Calu3 (cell line): ENCODE measurements at regions not wholly inside any gene's neighbourhood (a gene's known extent, or its start where the extent isn't known, plus 50 kb on each side); places are given as distances from the start of the nearest gene placed in this dataset.

ENCODE experiments used
- BruUV-seq: library from RNA; stranded (reverse); fragments of 400-500 nt; replicated peaks from 2 replicates; lab custom pipeline; 2021; lab: Mats Ljungman, UMichigan
- CTCF ChIA-PET: fragments of 300-600 bp; sonication (Branson Sonifier 250); formaldehyde crosslinking; loops from one replicate; lab custom pipeline; 2022; ENCODE audit warnings: antibody characterized with exemption; lab: Charles Lee
- DNase-seq: peaks from one replicate; pipeline ENCODE4 v3.0.0; 2022
- H3K27ac Mint-ChIP-seq: one replicate; pipeline ENCODE4 v1.8.0; 2022; ENCODE audit warnings: mixed read lengths; ENCODE audit not compliant: unreplicated experiment
- H3K27me3 Mint-ChIP-seq: one replicate; pipeline ENCODE4 v1.8.0; 2022; ENCODE audit warnings: mixed read lengths; ENCODE audit not compliant: unreplicated experiment
- H3K36me3 Mint-ChIP-seq: one replicate; pipeline ENCODE4 v1.8.0; 2022; ENCODE audit warnings: mild to moderate bottlenecking, moderate library complexity, mixed read lengths; ENCODE audit not compliant: insufficient read depth, unreplicated experiment
- H3K4me1 Mint-ChIP-seq: one replicate; pipeline ENCODE4 v1.8.0; 2022; ENCODE audit warnings: mild to moderate bottlenecking, low read depth, mixed read lengths; ENCODE audit not compliant: unreplicated experiment
- H3K4me3 Mint-ChIP-seq: one replicate; pipeline ENCODE4 v1.8.0; 2022; ENCODE audit warnings: mild to moderate bottlenecking, low read depth, moderate library complexity, mixed read lengths; ENCODE audit not compliant: unreplicated experiment
- H3K9me3 Mint-ChIP-seq: one replicate; pipeline ENCODE4 v1.8.0; 2022; ENCODE audit warnings: low read depth, mixed read lengths; ENCODE audit not compliant: unreplicated experiment
- intact Hi-C: fragments of 100-400 bp; cut with micrococcal nuclease; formaldehyde crosslinking; loops from one replicate; pipeline ENCODE4 v1.10.0; 2022; ENCODE audit not compliant: unreplicated experiment
- TF ChIP-seq, protein P1 (sequence below): fragments of 200-600 bp; IDR thresholded peaks from one replicate; pipeline ENCODE4 v1.8.0; 2022; ENCODE audit warnings: antibody characterized with exemption; ENCODE audit not compliant: unreplicated experiment

DNA sequence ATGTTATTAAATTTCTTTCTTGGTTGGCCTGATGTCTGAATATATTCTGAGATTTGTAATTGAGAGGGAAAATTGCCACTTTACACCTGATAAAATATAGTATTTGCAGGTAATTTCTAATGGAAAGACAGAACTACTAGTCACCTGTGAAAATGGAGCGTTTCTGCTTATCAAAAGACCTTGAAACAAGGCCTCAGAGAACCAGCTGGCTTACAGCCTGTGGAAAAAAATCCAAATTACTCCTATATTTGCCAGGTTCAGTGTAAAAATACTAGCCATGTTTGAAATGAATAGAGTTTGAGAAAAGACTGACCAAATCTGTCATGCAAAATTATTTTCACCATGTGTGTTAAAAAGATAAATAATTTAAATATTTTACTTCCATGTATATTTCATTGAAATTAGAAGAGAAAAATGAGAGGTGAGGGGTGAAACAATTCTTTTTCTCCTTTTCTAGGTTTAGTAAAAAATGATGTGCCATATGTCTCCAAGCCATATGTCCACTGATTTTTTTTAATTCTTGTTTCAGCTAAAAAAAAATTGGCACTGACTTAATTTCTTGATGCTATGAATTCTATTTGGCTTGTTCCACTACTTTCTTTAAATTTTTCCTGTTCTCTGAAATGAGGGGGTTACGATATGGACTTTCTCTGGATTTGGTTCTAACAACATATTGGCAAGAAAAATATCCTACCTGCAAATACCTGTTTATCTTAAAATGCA lies 464.9 kb downstream of the GRXCR1 start:
- BruUV-seq: no TSS peak
- H3K4me3 Mint-ChIP-seq: no peak overlapping the region
- H3K9me3 Mint-ChIP-seq: no peaks in the 10 kb centered on the region
- no peaks in the 10 kb centered on the region for H3K4me1 Mint-ChIP-seq
- H3K27ac Mint-ChIP-seq: no peak overlapping the region
- TF ChIP-seq, protein P1, sequence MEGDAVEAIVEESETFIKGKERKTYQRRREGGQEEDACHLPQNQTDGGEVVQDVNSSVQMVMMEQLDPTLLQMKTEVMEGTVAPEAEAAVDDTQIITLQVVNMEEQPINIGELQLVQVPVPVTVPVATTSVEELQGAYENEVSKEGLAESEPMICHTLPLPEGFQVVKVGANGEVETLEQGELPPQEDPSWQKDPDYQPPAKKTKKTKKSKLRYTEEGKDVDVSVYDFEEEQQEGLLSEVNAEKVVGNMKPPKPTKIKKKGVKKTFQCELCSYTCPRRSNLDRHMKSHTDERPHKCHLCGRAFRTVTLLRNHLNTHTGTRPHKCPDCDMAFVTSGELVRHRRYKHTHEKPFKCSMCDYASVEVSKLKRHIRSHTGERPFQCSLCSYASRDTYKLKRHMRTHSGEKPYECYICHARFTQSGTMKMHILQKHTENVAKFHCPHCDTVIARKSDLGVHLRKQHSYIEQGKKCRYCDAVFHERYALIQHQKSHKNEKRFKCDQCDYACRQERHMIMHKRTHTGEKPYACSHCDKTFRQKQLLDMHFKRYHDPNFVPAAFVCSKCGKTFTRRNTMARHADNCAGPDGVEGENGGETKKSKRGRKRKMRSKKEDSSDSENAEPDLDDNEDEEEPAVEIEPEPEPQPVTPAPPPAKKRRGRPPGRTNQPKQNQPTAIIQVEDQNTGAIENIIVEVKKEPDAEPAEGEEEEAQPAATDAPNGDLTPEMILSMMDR: no peak
- intact Hi-C loops: no loop called here
- DNase-seq: no peak
- no peaks in the 10 kb centered on the region for H3K27me3 Mint-ChIP-seq
- no peaks in the 10 kb centered on the region for H3K36me3 Mint-ChIP-seq
- CTCF ChIA-PET: no interaction called here

DNA sequence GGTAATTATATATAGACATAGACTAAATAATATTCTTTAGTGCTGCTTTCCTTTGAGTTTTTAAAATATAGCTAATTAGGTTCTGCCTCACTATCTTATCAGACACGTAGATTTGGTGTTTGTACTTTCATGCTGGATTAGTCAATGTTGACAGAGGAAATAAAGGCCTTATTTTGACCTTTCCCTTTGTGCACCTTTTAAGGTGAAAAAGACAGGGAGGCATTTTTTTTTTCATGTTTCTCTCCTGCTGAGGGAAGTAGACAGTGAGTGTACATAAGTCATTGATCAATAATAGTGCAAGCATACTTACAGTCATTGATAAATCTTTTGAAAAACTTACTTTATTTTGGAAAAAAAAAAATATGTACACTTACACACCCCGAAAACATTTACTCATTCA lies 467.8 kb downstream of the GRXCR1 start:
- Mint-ChIP-seq H3K4me1 (no peaks in the 10 kb centered on the region), H3K36me3 (no peaks in the 10 kb centered on the region), H3K4me3 (no peak overlapping the region), H3K27me3 (no peaks in the 10 kb centered on the region), H3K27ac (no peak overlapping the region), H3K9me3 (no peaks in the 10 kb centered on the region)
- CTCF ChIA-PET: no interaction called here
- TF ChIP-seq, protein P1: no peak
- DNase-seq: no peak
- intact Hi-C loops: no loop called here
- no TSS peak for BruUV-seq

DNA sequence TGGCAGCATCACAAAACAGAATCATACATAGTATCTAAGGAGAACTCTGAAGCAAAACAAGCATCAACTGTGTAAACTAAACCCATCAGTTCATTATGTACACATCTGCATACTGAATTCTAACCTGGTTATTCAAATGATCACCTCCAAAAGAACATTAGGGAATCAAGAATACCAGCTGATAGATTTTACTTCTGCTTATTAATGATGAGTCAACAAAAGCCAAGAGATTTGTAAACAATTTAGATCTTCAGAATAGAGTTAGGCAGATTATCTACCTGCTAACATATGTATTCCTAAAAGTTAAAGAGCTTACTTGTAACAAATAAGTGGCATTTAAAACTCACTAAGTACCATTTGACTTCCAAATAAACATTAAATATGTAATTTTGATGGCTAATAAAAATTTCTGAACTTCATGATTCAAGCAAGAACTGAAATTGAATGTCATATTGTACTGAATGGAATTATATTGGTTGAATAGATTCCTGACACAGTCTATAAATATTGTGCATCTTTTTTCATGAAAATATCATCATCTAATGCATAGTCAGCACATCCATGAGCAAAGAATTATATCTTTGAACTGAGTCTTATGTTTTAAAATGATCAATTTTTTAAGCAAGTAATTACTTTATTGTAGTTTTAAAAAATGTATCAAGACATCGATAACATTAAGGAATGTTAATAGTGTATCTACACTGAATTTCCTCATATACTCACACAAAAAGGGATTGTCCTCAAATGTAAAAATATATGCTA lies 470.5 kb downstream of the GRXCR1 start:
- Mint-ChIP-seq H3K4me1 (no peaks in the 10 kb centered on the region), H3K27ac (no peak overlapping the region), H3K36me3 (no peaks in the 10 kb centered on the region), H3K9me3 (peaks cover 3% of the 10 kb centered on the region), H3K4me3 (no peak overlapping the region), H3K27me3 (no peaks in the 10 kb centered on the region)
- no TSS peak for BruUV-seq
- TF ChIP-seq, protein P1: no peak
- no peak for DNase-seq
- intact Hi-C loops: no loop called here
- CTCF ChIA-PET: no interaction called here

DNA sequence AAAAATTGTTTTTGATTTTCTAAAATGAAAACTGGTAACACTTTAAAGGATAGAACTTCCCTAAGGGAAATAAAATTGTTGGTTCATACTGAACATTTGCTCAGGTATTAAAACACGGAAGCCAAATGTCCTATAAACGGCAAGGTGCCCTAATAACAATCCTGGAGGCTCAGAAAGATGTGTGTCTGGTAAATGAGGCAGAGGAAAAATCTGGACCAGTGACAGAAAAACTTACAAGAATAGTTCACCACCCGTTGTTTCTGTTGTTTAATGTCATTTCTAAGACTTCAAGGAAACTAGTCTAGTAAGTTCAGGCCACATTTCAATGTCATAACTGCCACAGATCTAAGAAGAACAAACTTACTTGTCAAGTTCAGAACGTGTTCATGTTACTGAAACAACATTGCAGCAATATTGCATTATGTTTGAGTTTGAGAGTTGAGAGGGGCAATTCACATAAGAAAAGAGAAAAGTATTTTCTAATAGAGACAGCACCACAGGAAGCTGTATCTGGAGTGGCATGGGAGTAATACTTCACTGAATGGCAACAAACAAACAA lies 476.6 kb downstream of the GRXCR1 start:
- DNase-seq: no peak
- peaks cover 7% of the 10 kb centered on the region for H3K9me3 Mint-ChIP-seq
- no peaks in the 10 kb centered on the region for H3K36me3 Mint-ChIP-seq
- no peak overlapping the region for H3K27ac Mint-ChIP-seq
- CTCF ChIA-PET: no interaction called here
- TF ChIP-seq, protein P1: no peak
- intact Hi-C loops: no loop called here
- H3K4me3 Mint-ChIP-seq: no peak overlapping the region
- BruUV-seq: no TSS peak
- no peaks in the 10 kb centered on the region for H3K4me1 Mint-ChIP-seq
- H3K27me3 Mint-ChIP-seq: no peaks in the 10 kb centered on the region
